Stimulated activated CD4-positive, alpha-beta T cell treated with anti-CD3 and anti-CD28 coated beads, Interleukin-4, amount 100 ng/mL, for 4 hours (primary cell): ENCODE measurements at regions not wholly inside any gene's neighbourhood (a gene's known extent, or its start where the extent isn't known, plus 50 kb on each side); places are given as distances from the start of the nearest gene placed in this dataset.

Experiments
- DNase-seq, 2 experiments: peaks; one replicate each; pipeline ENCODE4 v3.0.0-alpha.2; 2020

GRCh38 chr2:42888321-42889245 is 96.2 kb upstream of the HAAO start:
- DNase-seq = no peak

DNA sequence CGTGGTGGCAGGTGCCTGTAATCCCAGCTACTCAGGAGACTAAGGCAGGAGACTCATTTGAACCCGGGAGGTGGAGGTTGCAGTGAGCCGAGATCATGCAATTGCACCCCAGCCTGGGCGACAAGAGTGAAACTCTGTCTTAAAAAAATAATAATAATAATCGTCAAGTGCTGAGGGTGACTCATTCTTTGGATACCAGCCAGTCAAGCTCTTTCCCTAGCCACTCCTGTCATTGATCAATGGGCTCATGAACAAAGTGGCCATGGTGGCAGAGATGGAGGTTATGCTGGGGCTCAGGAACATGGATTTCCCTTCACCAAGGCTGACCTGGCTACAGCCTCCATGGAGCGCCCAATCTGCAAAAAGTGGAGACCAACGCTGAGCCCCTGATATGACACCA is 94.5 kb upstream of the HAAO start:
- DNase-seq = no peak

DNA sequence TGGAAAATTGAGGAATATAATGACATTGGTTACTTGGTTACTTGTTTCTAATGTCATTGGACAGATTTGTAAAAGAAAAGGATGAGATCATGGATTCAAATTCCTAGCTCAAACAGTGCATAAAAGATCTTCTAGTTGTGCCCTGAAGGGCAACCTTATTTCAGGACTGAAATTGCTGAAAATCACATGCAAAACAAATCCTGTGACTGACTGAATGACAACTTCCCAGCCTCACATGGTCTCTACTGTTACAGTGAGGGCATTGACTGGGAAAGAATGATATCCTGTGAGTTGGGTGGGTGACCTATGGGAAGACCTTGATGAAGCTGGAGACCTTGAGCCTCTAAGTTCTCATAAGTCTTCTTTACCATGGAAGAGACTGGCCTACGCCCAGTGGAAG is 90.4 kb upstream of the HAAO start:
- no peak for DNase-seq

DNA sequence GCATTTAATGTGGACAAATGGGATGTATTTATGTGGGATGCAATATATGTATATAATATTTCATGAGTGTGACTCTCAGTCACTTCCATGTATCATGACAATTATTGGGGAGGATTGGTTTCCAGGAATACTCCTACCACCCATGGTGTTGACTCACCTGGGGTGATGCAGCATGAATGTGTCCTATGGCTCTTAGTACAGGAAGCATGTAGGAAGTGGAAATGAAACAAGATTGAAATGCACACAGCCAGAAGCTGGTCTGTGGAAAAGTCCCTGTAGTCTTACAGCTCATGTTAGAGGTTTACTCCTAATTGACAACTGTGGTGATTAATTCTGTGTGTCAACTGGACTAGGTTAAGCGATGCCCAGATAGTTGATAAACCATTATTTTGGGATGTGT is 89.3 kb upstream of the HAAO start:
- no peak for DNase-seq

DNA sequence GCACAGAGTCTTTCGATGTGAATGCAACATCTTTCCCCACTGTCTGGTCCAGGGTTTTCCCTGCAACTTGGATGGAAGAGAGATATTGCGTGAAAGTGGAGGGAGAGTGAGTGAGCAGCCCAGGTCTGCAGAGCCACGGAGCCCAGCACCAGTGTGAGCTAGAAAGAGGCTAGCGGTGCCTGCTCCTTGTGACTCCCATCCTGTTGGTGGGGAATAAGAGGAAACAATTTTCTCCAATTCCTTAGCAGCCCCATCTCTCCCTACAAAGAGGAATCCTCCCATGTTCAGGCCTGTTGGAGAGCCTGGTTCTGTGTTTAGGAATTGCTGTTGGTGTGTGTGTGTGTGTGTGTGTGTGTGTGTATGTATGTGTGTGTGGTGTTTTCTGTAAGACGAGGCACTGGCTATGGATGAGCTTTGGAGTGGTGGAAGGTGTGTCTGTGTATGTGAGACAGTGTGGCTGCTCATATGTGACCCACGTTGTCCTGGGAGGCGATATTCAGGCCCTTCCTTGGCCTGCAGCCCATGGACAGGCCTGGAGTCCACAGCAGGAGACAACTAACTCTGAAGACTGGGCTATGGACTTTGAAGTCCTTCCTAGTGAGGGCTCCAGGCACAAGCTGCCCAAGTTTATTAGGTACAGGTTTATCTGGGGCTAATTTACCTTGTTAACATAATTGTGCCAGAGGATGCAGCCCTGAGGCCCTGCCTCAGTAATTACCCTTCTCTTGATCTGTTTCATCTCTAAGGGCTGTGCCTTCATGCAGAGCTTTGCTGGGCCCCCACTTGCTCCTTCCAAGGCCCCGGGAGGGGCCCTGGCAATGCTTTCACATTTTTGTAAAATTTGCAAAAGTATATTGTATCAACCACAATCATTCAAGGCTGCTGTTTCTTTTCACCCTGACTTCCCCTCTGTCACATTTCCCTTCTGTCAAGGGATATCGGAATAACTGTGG is 88.6 kb upstream of the HAAO start:
- DNase-seq = no peak

DNA sequence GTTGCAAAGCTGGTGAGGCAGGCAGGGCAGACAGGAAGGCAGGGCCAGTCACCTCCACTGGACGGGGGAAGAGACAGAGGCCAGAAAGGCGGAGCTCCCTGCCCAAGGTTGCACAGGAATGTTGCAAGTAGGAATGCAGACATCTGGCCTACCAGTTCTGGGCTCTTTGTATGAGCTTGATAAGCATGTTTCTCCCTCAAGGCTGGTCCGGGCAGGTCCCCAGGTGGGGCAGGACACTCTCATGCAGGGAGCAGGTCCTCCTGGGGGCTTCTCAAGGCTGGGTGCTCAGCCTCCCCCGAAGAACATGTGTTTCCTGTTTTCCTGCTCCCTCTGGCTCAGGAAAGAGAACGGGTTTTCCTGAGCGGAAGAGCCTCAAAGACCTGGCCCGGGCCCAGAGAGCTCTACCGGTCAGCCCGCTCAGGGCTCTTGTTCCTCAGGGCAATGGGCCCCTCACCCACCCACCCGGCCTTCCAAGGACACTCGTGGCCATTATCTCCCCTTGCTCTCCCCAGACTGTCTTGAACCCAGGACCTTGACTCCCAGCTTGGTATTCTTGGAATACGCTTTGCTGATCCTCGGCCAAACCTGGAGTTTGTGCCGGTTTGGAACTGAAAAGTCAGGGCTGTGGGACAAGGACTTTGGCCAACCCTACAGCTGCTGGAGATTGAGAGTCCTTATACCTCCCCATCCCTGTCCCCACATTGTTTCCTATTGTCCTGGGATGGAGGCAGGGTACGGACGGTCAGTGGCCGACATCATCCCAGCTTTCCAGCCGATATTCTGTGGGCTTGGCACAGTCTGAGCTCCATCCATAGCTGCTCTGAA is 87.7 kb upstream of the HAAO start:
- DNase-seq = no peak

DNA sequence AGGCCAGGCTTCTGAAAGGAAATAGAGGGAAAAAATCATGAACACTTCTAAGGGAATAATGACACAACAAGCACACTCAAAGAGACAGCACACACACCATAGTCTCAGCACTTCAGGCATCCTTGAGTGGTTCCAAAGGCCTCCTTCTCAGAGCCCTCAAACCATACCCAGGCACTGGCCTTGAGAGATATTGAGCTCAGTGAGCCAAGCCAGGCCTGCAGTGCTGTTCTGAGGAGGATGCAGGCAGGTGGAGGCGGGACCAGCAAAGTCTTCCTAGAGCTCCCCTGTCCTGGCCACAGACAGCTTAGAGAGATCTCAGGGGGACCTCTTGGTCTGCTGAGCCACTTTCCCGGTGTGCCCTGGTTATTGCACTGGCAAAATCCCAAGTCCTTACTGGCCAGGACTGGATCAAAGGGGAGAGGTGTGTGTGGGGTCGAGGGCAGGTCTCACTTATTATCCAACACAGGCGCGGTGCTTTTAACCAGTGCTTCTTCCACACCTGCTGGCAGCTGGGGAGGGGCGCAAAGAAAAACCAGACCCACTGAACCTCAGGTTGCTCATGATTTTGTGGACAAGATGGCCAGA is 86.8 kb upstream of the HAAO start:
- DNase-seq = no peak

DNA sequence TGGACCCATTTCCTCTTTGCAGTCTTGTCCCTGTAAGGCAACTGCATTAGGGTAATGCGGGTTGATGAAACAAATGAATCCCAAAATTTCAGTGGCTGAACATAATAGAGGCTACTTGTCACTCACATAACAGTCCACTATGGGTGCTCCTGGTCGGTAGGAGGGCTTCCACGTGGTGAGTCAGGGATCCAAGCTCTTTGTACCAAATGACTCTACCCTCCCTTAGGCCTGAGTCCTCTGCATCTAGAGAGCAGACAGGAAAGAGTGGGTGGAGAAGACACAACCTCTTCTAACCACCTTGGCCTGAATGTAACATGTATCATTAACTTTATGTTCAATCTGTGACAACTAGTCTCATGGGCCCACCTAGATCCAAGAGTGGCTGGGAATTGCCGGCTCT is 86.2 kb upstream of the HAAO start:
- no peak for DNase-seq

- no peak for DNase-seq
These were observed 85.6 kb upstream of the HAAO start for GRCh38 chr2:42877936-42878335.

GRCh38 chr2:42877511-42877910 is 85.1 kb upstream of the HAAO start:
- DNase-seq = no peak

DNA sequence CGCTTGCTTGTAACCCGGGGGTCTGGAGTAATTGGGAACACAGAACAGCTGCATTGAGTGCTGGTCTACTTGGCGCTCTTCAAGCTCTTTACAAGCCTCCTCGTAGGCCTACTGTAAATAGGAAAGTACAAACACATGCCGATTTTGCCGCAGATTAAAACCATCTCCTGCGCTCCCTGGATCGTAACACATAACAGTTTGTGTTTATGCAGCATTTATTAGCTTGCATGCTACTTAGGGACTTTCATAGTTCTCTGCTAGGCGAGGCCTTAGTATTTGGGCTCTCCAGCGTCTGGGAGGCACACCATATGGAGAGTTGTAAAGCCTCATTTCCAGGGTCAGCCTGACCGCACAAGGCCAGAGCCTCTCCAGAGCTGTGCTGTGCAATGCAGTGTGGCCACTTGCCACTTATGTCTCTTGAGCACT is 84.0 kb upstream of the HAAO start:
- DNase-seq = no peak

DNA sequence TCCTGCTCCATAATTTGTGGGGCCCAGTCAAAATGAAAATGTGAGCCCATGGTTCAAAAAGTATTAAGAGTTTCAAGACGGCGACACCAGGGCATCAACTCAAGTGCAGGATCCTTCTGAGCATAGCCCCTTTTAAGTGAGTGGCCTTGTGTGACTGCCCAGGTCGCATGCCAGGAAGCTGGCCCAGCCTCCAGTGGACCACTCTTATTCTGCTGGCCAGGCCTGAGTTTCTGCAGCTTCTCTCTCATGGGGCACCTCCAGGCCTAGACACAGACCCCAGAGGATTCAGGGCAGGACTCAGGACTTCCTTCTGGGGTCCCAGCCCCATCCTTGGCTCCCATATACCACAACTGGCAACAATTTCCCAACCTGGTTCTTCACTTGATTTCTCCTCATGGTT is 83.5 kb upstream of the HAAO start:
- no peak for DNase-seq

DNA sequence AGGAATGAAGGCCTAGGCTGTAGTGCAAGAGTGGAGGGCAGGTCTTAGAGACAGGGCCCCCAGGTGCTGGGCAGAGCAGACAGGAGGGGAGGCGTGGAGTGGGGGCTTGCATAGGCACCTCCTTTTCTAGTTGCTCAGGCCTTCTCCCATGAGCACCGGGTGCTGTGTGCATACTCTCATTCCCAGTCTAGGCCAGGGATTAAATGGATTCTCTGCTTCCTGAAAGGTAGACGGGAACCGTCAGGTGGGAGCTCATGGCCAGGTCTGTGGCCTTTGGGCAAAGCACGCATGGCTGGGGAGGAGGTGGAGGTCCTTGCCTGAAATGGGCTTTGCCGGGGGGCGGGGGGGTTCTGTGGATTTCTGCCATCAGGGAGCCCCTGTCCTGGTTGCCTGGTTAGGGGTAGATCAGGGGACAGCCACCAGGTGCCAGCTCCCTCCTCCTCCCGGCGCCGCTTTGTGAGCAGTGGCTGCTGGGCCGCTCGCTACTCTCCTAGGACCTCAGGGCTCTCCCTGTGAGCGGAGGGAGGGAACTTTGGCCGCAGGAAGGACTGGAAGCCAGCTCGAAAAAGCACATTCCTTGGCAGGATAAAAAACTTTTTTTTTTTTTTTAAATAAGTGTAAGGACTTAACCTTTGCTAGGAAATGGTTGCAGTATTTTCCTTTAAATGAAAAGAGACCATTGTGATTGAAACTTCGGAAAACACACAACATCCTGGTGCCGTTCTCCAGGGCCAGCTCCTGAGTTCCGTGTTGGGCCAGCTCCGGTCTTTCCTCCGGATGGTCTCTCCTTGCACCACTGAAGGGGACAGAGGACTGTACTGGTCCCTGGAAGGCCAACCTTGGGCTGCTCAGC is 82.8 kb upstream of the HAAO start:
- no peak for DNase-seq

DNA sequence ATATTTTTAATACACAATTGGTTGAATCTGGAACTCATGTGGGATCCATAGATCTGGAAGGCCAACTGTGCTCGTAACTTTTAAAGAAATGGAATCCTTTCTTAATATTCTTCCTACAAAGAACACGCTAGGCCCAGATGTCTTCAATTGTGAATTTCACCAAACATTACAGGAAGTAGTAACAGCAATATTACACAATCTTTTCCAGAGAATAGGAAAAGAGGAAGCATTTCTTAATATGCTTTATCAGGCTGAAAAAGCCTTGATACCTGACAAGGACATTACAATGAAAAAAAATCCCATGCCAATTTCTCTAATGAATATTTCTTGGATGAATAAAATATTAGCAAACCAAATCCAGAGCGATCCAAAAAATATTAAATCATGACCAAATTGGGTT is 80.3 kb upstream of the HAAO start:
- DNase-seq = no peak

DNA sequence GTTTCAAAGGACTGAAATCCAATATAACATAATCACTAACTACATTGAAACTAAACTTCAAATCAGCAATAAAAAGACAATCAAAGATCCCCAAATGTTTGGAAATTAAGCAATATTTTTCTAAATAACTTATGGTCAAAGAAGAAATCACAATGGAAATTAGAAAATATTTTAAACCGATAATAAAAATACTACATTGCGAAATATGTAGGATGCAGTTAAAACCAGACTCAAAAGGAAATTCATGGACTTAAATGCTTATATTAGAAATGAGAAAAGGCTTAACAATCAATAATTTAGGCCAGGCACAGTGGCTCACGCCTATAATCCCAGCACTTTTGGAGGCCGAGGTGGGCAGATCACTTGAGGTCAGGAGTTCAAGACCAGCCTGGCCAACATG is 79.0 kb upstream of the HAAO start:
- DNase-seq = no peak

DNA sequence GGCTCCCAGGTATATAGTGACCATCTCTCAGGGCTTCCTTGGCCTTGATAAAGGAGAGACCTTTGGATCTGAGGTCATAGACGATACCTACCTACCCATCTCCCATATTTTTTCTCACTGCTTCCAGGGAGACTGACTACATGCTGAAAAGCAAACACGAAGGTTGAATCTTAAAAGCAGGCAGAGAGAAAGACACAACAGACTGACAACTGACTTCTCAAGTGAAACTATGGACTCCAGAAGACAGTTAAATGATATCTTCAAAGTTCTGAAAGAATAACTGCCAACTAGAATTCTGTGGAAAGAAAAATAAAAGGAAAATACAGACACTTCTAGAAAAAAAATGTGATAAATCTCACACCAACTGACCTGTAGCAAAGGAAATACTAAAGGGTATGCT is 76.5 kb upstream of the HAAO start:
- DNase-seq = no peak

GRCh38 chr2:42868096-42868495 is 75.7 kb upstream of the HAAO start:
- DNase-seq = no peak

GRCh38 chr2:42867093-42868065 is 75.0 kb upstream of the HAAO start:
- DNase-seq = no peak

DNA sequence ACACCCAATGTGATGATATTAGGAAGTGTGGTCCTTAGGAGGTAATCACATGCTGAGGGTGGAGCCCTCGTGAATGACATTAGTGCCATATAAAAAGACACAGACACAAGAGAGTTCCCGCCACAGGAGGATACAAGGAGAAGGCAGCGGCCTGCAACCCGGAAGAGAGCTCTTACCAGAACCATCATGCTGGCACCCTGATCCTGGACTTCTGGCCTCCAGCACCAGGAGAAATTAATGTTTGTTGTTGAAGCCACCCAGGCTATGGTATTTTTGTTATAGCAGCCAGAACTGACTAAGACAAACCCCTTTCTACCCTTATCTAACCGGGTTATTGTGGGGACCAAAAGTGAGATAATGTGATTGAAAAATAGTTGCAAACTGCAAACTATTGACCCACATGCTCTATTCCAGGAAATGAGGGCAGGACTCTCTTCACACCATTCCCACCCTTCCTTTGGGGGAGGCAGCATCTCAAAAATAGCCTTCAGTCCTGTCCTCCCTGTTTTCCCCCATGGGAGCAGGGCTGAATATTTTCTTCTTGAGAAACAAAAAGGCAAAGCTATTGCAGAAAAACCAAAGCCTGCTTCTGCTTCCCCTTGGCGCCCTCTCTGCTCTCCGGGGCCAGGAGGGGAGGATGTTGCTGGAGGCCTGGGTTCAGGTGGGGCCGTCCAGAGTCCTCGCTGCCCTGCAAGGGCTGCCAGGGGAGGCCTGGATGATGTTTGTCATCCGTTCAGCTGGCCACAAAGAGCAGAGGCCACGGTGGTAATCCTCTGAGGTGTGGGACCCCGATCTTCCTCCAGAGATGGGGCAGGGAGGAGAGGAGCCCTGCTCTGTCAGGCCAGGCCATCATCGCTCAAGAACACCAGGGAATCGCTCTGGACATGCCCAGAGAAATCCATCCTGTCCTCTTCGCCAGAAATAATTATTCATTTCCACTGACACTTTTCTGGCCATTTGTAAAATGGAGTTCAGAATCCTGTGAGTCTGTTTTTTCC is 73.8 kb upstream of the HAAO start:
- DNase-seq = no peak
